ENCODE measurements at regions not wholly inside any gene's neighbourhood (a gene's known extent, or its start where the extent isn't known, plus 50 kb on each side); places are given as distances from the start of the nearest gene placed in this dataset.
"Not testable (repeated sequence)": the region's sequence is repeated elsewhere in the genome, so short reads cannot be mapped to it uniquely, and the experiment has no call there.

DNA sequence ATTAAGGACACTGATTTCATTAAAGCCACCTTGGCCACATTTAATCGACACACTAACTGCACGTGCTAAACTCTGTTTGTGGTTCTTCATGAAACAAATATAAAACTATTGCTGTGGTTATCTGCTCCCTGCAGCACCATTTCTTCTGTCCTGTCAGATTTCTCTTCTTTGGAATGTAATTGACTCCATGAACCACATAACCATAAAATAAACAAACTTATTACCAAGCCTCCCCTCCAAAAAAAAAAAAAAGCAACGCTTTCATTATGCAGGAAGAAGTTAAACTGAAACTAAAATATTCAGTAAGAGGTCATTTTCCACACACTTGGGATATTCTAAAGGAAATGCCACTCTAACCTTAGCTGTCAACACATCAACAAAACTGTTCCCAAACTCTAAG, 319.1 kb upstream of the NT5E start:
- no peaks in the 10 kb centered on the region for H3K9me3 Mint-ChIP-seq (ENCODE audit: unreplicated experiment)
- no peak overlapping the region for H3K4me3 ChIP-seq (ENCODE audit: low read depth, low read length)
- BruUV-seq (replicated peaks) = no TSS peak
- ChIA-PET POLR2A (no interaction called here), CTCF (no interaction called here)
- H3K9me3 ChIP-seq = no peaks in the 10 kb centered on the region
- no peak for DNase-seq
- intact Hi-C loops (cut with micrococcal nuclease; ENCODE audit: unreplicated experiment) = no loop called here
- no peak overlapping the region for H3K4me3 Mint-ChIP-seq (ENCODE audit: unreplicated experiment)
- no peak overlapping the region for H3K27ac Mint-ChIP-seq (ENCODE audit: unreplicated experiment)
- TF ChIP-seq, protein P1, sequence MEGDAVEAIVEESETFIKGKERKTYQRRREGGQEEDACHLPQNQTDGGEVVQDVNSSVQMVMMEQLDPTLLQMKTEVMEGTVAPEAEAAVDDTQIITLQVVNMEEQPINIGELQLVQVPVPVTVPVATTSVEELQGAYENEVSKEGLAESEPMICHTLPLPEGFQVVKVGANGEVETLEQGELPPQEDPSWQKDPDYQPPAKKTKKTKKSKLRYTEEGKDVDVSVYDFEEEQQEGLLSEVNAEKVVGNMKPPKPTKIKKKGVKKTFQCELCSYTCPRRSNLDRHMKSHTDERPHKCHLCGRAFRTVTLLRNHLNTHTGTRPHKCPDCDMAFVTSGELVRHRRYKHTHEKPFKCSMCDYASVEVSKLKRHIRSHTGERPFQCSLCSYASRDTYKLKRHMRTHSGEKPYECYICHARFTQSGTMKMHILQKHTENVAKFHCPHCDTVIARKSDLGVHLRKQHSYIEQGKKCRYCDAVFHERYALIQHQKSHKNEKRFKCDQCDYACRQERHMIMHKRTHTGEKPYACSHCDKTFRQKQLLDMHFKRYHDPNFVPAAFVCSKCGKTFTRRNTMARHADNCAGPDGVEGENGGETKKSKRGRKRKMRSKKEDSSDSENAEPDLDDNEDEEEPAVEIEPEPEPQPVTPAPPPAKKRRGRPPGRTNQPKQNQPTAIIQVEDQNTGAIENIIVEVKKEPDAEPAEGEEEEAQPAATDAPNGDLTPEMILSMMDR (IDR thresholded peaks at IDR 0.05; ENCODE audit: insufficient read depth in 1 of 2, low read depth in 1 of 2, low read length in 1 of 2, severe bottlenecking in 1 of 2, unreplicated experiment in 1 of 2) = no peak
- peaks cover 7% of the 10 kb centered on the region for H3K4me1 Mint-ChIP-seq (ENCODE audit: low read depth, unreplicated experiment)
- H3K27me3 ChIP-seq (replicated peaks; ENCODE audit: control insufficient read depth, insufficient read depth, low read length) = no peaks in the 10 kb centered on the region
- H3K27me3 Mint-ChIP-seq (ENCODE audit: insufficient read depth, unreplicated experiment) = peaks cover 7% of the 10 kb centered on the region
- no peaks in the 10 kb centered on the region for H3K36me3 ChIP-seq (ENCODE audit: control insufficient read depth, insufficient read depth, low read length)
- H3K4me1 ChIP-seq = no peaks in the 10 kb centered on the region
- H3K36me3 Mint-ChIP-seq (ENCODE audit: insufficient read depth, unreplicated experiment) = no peaks in the 10 kb centered on the region

DNA sequence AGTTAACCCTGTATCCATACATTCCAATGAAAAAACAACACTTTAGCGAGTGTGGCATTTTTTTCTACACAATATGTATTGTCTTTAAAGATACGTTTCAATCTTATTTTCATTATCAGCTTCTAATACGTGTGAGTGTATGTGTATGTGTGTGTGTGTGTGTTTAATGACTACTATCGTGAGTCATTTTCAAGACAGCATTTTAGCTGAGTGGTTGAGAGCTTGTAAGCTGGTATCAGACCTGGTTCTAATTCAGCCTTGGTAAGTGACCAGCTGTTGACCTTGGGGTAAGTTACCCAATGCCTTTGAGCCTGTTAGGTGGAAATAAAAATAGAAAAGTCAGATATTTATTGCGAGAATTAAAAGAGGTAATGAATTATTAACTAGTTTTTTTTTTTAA, 320.0 kb upstream of the NT5E start:
- DNase-seq = no peak
- no peaks in the 10 kb centered on the region for H3K9me3 ChIP-seq
- no peaks in the 10 kb centered on the region for H3K9me3 Mint-ChIP-seq (ENCODE audit: unreplicated experiment)
- POLR2A ChIA-PET = no interaction called here
- intact Hi-C loops (cut with micrococcal nuclease; ENCODE audit: unreplicated experiment) = loop anchor here (10.0 kb wide), 1 partner anchor 705 kb away; no protein-coding TSS in a partner anchor
- no TSS peak for BruUV-seq (replicated peaks)
- peaks cover 7% of the 10 kb centered on the region for H3K4me1 Mint-ChIP-seq (ENCODE audit: low read depth, unreplicated experiment)
- H3K36me3 Mint-ChIP-seq (ENCODE audit: insufficient read depth, unreplicated experiment) = no peaks in the 10 kb centered on the region
- no peak overlapping the region for H3K27ac Mint-ChIP-seq (ENCODE audit: unreplicated experiment)
- no peak overlapping the region for H3K4me3 ChIP-seq (ENCODE audit: low read depth, low read length)
- H3K36me3 ChIP-seq (ENCODE audit: control insufficient read depth, insufficient read depth, low read length) = no peaks in the 10 kb centered on the region
- H3K27me3 ChIP-seq (replicated peaks; ENCODE audit: control insufficient read depth, insufficient read depth, low read length) = no peaks in the 10 kb centered on the region
- H3K4me3 Mint-ChIP-seq (ENCODE audit: unreplicated experiment) = no peak overlapping the region
- H3K27me3 Mint-ChIP-seq (ENCODE audit: insufficient read depth, unreplicated experiment) = peaks cover 7% of the 10 kb centered on the region
- H3K4me1 ChIP-seq = no peaks in the 10 kb centered on the region
- TF ChIP-seq, protein P1 (IDR thresholded peaks at IDR 0.05; ENCODE audit: insufficient read depth in 1 of 2, low read depth in 1 of 2, low read length in 1 of 2, severe bottlenecking in 1 of 2, unreplicated experiment in 1 of 2) = no peak
- CTCF ChIA-PET = no interaction called here

DNA sequence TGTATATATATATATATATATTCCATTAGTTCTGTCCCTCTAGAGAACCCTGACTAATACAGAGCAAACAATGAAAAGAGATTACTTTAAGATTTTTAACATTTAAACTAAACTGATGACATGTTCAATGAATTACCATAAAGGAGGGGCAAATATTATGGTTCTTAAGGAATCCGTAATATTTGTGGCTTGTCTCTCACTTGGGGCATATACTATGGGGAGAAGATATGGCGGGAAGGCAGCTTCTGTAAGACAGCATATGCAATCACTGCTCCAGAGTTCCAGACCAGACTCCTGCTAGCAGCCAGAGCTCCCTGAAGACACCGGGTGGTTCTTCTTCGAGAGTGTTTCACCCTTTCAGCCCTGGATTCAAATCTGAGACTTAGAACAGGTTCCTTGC, 321.1 kb upstream of the NT5E start:
- Mint-ChIP-seq H3K36me3 (ENCODE audit: insufficient read depth, unreplicated experiment) (no peaks in the 10 kb centered on the region), H3K27me3 (ENCODE audit: insufficient read depth, unreplicated experiment) (peaks cover 11% of the 10 kb centered on the region), H3K27ac (ENCODE audit: unreplicated experiment) (no peak overlapping the region), H3K4me1 (ENCODE audit: low read depth, unreplicated experiment) (peaks cover 7% of the 10 kb centered on the region), H3K9me3 (ENCODE audit: unreplicated experiment) (no peaks in the 10 kb centered on the region), H3K4me3 (ENCODE audit: unreplicated experiment) (no peak overlapping the region)
- H3K27me3 ChIP-seq (replicated peaks; ENCODE audit: control insufficient read depth, insufficient read depth, low read length) = no peaks in the 10 kb centered on the region
- CTCF ChIA-PET = no interaction called here
- no peaks in the 10 kb centered on the region for H3K9me3 ChIP-seq
- no peaks in the 10 kb centered on the region for H3K4me1 ChIP-seq
- intact Hi-C loops (cut with micrococcal nuclease; ENCODE audit: unreplicated experiment) = loop anchor here (10.0 kb wide), 1 partner anchor 704 kb away; no protein-coding TSS in a partner anchor
- no TSS peak for BruUV-seq (replicated peaks)
- DNase-seq = no peak
- TF ChIP-seq, protein P1 (IDR thresholded peaks at IDR 0.05; ENCODE audit: insufficient read depth in 1 of 2, low read depth in 1 of 2, low read length in 1 of 2, severe bottlenecking in 1 of 2, unreplicated experiment in 1 of 2) = no peak
- H3K4me3 ChIP-seq (ENCODE audit: low read depth, low read length) = no peak overlapping the region
- no peaks in the 10 kb centered on the region for H3K36me3 ChIP-seq (ENCODE audit: control insufficient read depth, insufficient read depth, low read length)
- POLR2A ChIA-PET = no interaction called here

DNA sequence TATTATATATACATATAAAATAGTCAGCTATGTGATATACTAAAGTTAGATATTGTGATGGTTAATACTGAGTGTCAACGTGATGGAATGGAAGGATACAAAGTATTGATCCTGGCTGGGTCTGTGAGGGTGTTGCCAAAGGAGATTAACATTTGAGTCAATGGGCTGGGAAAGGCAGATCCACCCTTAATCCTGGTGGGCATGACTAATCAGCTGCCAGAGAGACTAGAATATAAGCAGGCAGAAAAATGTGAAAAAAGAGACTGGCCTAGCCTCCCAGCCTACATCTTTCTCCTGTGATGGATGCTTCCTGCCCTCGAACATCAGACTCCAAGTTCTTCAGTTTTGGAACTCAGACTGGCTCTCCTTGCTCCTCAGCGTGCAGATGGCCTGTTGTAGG, 321.6 kb upstream of the NT5E start:
- H3K9me3 Mint-ChIP-seq (ENCODE audit: unreplicated experiment); H3K36me3 ChIP-seq (ENCODE audit: control insufficient read depth, insufficient read depth, low read length); POLR2A ChIA-PET; H3K4me1 ChIP-seq; DNase-seq; CTCF ChIA-PET; H3K36me3 Mint-ChIP-seq (ENCODE audit: insufficient read depth, unreplicated experiment); H3K9me3 ChIP-seq; H3K4me3 ChIP-seq (ENCODE audit: low read depth, low read length); H3K4me1 Mint-ChIP-seq (ENCODE audit: low read depth, unreplicated experiment); H3K27me3 ChIP-seq (replicated peaks; ENCODE audit: control insufficient read depth, insufficient read depth, low read length); H3K4me3 Mint-ChIP-seq (ENCODE audit: unreplicated experiment); H3K27ac Mint-ChIP-seq (ENCODE audit: unreplicated experiment); BruUV-seq (replicated peaks): not testable (repeated sequence)
- peaks cover 11% of the 10 kb centered on the region for H3K27me3 Mint-ChIP-seq (ENCODE audit: insufficient read depth, unreplicated experiment)
- intact Hi-C loops (cut with micrococcal nuclease; ENCODE audit: unreplicated experiment) = loop anchor here (10.0 kb wide), 1 partner anchor 703 kb away; no protein-coding TSS in a partner anchor
